Germinal center (tissue), 1 donor: ENCODE measurements at regions not wholly inside any gene's neighbourhood (a gene's known extent, or its start where the extent isn't known, plus 50 kb on each side); places are given as distances from the start of the nearest gene placed in this dataset.

Experiments
- DNase-seq: peaks from one replicate; pipeline ENCODE4 v3.0.0; 2012; ENCODE audit warnings: mixed read lengths, low spot score

DNA sequence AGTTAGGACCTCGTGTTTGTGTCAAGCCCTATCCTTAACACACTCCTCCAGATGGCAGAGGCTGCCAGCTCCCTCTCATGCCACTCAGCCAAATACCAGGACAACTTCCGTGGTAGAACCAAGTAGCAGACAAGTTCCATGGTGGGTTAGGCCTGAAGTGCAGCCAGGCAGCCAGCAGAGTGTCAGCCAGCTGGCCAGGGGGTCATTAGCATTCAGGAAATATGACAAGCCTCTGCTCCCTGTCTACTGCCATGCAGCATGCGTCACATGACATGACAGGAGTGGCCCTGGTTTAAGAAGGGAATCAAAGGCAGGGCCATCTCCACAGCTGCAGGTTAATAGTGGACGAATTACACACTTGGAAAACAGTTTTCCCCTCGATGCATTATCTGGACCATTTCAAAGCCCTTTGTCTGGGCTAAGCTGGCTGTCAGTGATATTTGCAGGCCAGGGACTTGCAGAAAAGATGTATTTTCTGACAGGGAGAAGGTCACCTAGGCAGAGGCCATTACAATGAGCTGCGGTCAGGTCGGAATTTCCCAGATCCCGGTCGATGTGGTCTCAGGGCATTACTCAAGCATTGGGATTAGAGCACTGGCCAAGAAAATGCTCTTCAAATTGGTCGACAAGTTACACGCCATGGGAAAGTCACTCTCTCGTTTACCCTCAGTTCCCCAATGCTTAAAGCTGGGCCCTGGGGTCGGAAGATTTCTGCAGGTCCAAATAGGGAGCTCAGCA lies 461.7 kb upstream of the CADM1 start:
- DNase-seq = no peak

- no peak for DNase-seq
Observed at GRCh38 chr11:115964091-115964490, 459.9 kb upstream of the CADM1 start.

GRCh38 chr11:115963156-115963555 lies 458.9 kb upstream of the CADM1 start:
- DNase-seq = no peak

- no peak for DNase-seq
Observed at GRCh38 chr11:115961159-115962003, 457.2 kb upstream of the CADM1 start.

GRCh38 chr11:115959081-115959486 lies 454.9 kb upstream of the CADM1 start:
- DNase-seq = no peak

GRCh38 chr11:115958089-115959000 lies 454.1 kb upstream of the CADM1 start:
- DNase-seq = no peak

DNA sequence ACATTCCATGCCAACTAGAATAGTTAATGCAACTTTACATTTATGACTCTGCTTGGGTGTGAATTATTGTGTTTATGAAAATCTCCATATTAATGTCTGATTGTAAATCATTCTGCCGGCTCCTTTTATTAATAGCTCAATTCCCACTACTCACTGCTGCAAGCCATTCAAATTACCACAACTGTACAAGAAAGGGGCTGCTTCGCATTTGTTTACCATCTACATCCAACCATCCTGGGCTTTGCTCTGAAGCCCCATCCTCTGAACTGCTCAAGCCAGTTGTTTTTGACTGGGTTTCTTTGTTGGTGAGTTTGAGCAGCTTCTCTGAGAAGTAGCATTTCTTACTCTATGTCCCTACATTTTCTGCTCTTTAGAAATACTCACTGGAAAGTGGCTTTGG lies 451.6 kb upstream of the CADM1 start:
- no peak for DNase-seq

DNA sequence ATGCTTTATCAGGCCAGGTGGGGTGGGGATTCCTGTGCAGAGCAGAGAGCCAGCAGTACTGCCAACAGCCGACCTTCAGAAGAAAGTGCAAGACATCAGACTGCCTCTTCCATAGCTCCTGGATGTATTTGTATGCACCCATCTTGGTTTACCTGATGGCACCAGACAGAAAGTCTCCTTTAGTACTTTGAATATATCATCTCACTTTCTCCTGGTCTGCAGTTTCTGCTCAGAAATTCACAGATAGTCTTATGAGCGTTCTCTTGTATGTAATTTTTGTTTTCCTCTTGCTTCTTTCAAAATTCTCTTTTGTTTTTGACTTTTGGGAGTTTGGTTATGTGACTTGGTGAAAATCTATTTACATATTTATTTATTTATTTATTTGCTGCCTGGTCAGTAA lies 446.4 kb upstream of the CADM1 start:
- DNase-seq = no peak

GRCh38 chr11:115944596-115944995 lies 440.4 kb upstream of the CADM1 start:
- DNase-seq = no peak

GRCh38 chr11:115942011-115942410 lies 437.8 kb upstream of the CADM1 start:
- no peak for DNase-seq

DNA sequence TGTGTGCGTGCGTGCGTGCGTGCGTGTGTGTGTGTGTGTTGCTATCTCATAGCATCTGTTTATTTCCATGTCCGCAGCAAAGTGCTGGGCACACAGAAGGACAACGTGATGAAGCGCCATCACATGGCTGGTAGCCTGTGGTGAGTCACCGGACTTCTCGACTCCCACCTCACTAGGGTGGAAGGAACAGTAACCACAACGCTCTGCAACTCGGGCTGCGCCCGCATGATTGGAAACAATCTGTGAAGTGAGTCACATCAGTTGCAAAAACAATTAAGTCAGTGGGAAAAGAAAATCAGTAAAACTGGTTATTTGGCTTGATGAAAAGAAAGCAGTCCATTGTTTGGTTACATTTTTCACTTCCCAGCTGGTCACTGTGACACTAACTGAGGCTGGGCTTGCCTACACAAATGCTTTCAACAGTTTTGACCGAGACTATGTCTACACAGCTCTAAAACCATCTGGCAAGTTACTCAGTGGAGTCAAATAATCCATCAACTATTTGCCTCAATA lies 437.3 kb upstream of the CADM1 start:
- no peak for DNase-seq

- no peak for DNase-seq
Observed at GRCh38 chr11:115941044-115941443, 436.8 kb upstream of the CADM1 start.

DNA sequence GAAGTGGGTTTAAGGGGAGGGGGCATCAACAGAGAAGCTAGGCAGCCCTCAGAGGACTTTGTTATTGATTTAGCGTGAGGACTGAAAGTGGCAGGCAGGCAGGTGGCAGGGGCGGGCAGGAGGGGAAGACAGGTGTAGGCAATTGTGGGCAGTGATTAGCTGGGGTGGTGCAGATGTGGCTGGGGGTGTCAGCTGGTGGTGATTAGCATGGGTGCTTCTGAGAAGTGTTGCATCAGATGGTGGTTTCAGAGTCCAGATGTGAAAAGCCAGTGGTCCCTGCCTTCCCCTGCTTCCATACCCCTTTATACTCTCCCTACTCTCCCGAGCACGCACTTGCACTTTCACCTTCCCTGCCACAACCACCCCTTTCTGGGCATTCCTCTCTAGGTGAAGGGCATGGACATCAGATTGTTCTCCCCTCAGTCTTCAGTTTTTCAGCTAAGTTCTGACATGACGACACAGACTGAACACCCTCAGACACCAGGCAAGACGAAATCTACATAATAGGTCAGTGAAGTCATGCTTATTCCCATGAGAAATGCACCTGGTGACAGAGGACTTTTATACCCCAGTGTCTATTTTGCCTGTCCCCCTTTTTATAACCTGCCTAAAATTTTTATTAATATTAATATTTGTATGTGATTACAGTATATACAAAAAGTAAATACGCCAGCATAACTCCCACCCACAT lies 435.7 kb upstream of the CADM1 start:
- DNase-seq = no peak

- DNase-seq = no peak
Observed at GRCh38 chr11:115939104-115939730, 435.0 kb upstream of the CADM1 start.

DNA sequence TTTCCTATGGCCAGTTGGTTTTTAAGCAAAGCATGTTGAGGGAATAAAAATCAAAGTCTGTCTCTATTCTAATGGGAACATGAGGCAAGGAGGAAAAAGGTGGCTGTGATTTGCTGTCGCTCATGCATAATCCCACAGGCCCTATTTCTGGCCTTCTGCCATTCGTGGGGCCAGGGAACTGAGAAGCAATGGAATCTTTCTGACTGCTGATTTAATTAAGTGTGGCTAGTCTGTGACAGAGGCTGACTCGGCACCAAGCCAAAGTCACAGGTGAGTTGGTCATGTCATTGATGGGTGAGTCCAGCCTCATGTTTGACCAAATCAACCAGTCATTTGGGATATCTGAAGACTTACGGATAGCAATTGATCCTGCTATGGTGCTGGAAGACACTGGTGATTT lies 429.3 kb upstream of the CADM1 start:
- DNase-seq = no peak

DNA sequence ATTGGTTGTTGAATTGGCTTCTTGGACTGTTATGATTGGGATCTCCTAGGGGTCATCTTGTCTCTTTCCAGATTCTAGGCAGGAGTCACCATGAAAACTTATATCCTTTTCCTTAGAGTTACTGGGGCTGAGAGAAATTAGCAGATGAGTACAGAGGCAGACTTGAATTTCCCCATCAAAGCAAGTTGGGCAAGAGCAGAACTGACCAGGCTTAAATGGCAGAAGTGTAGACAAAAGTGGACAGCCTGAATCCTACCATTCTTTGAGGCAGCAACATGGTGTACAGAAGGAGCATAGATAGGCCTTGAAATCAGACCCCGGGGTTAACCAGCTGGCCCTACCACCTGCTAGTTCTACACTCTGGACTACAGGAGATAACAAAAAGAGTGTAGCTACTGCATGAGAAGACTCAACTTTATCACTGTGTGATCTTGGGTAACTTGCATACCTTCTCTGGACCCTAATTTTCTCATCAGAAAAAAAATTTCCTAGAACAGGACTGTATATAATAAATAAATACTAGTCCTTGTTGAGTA lies 427.4 kb upstream of the CADM1 start:
- DNase-seq = no peak

- peak; percentile 20 for DNase-seq
Observed at GRCh38 chr11:115930886-115931547, 426.8 kb upstream of the CADM1 start.

DNA sequence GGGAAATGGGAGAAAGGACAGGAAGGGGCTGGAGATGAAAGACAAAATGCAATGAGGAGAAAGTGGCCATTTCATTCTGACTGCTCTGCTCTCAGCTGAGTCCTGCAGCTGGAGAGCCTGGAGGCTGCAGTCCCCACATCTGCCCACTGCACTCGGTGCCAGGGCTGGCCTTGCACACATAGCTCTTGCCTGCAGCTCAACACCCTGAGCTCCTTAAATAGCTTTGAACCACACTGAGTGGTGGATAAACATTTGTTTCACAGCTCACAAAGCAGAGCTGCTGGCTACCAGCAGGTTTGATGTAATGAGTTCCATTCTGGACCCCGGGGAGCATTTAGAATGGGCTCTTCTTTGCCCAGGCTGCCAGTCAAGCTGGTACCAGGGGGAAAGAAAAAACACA lies 426.1 kb upstream of the CADM1 start:
- DNase-seq = no peak

DNA sequence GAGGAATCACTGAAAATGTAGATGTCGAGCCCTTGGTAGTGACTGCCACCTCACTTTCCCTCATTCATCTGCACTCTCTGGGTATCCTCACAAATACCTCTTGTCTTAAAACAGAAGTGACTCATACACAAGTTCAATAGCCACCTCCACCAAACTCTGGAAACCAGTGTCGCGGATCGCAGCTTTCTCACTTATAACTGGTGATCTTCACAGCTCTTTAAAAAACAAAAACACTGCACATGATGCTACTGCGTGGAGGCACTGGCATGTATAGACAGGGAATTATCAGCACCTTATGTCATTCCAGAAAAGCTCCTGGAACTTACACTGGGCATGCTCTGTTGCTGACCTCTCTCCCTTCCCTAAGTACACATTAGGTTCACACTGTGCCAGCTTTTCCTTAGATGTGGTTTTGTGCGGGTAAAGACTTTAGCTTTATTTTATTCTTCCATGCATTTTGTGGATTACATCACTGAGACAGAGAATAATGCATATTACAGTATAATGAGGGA lies 425.5 kb upstream of the CADM1 start:
- no peak for DNase-seq

DNA sequence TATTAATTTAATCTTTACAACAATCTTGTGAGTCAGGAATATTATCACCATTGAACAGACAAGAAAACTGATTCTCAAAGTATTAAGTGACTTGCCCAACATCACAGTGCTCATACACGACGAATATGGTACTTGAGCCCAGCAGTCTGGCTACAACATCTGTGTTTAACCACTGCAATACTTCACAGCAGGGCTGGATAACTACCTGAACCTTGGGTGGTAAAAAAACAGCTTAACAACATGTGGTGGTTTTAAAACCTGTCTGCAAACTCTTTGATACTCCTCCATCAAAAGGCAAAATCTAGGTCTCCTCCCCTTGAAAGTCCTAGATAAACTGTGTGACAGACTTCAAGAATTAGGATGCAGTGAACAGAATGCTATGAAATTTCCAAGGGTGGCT lies 424.6 kb upstream of the CADM1 start:
- no peak for DNase-seq
